K562 (cell line): ENCODE measurements at regions not wholly inside any gene's neighbourhood (a gene's known extent, or its start where the extent isn't known, plus 50 kb on each side); places are given as distances from the start of the nearest gene placed in this dataset.

Source experiments
- ATAC-seq: fragments of 200-7000 bp; cut with Tn5 transposase; 3 replicates; pipeline ENCODE4 v1.9.1; 2020; ENCODE audit warnings: moderate library complexity
- BruUV-seq: library from RNA; stranded (reverse); fragments of 400-500 nt; replicated peaks from 2 replicates; lab custom pipeline; 2021; lab: Mats Ljungman, UMichigan
- CTCF ChIA-PET: fragments of 300-600 bp; formaldehyde crosslinking; extraction: SDS; loops from one replicate; lab custom pipeline; 2021; ENCODE audit warnings: low intra/inter-chr PET ratio; lab: Yijun Ruan, JAX
- POLR2A ChIA-PET: fragments of 300-600, 350-650 bp; sonication (Branson Sonifier 250); formaldehyde crosslinking; extraction: SDS; loops from one replicate; lab custom pipeline; 2021; ENCODE audit warnings: antibody characterized with exemption, inconsistent platforms; lab: Yijun Ruan, JAX
- DNase-seq, 4 experiments: peaks; one replicate each; pipeline versions ENCODE4 v3.0.0 to v3.0.0-alpha.2; 2011 to 2018; ENCODE audit warnings: low spot score in 3 of 4, mixed read lengths in 3 of 4; ENCODE audit errors: extremely low read depth in 1 of 4
- FAIRE-seq: peaks from 2 replicates; lab custom pipeline; 2011; peaks lifted over from hg19 to GRCh38; lab: Jason Lieb, UNC
- H2AFZ ChIP-seq: 2 replicates; pipeline ENCODE4 v1.6.0; 2011; ENCODE audit warnings: low read depth, low read length, control low read depth, inconsistent platforms
- H3K27ac ChIP-seq: fragments of 200-600 bp; 3 replicates; pipeline ENCODE4 v1.8.0; 2011; ENCODE audit warnings: low read depth, mild to moderate bottlenecking, control low read depth, inconsistent platforms, low read length, moderate library complexity, mixed read lengths; ENCODE audit errors: extremely low read depth
- H3K27me3 ChIP-seq, 2 experiments: fragments of 300-600 bp in 1 of 2; 2 replicates in 1 of 2; 3 replicates in 1 of 2; pipeline versions ENCODE4 v1.6.0 to v1.8.0; 2011; ENCODE audit warnings: inconsistent platforms in 2 of 2, low read length in 2 of 2, mild to moderate bottlenecking in 1 of 2, mixed read lengths in 1 of 2, moderate library complexity in 1 of 2; ENCODE audit not compliant: control insufficient read depth in 2 of 2, insufficient read depth in 2 of 2
- H3K36me3 ChIP-seq: fragments of 300-600 bp; 3 replicates; pipeline ENCODE4 v1.8.0; 2011; ENCODE audit warnings: mild to moderate bottlenecking, low read length, inconsistent platforms; ENCODE audit not compliant: control insufficient read depth, insufficient read depth
- H3K4me1 ChIP-seq, 2 experiments: fragments of 200-600 bp in 1 of 2; replicated peaks in 1 of 2; 2 replicates in 1 of 2; 3 replicates in 1 of 2; pipeline versions ENCODE4 v1.5.1 to v1.8.0; 2011; ENCODE audit warnings: inconsistent platforms in 2 of 2, low read length in 2 of 2, mild to moderate bottlenecking in 1 of 2, mixed read lengths in 1 of 2, moderate library complexity in 1 of 2; ENCODE audit not compliant: control insufficient read depth in 2 of 2, insufficient read depth in 2 of 2
- H3K4me2 ChIP-seq: 2 replicates; pipeline ENCODE4 v1.6.1; 2011; ENCODE audit warnings: low read length, control low read depth, inconsistent platforms, mixed read lengths; ENCODE audit not compliant: insufficient read depth
- H3K4me3 ChIP-seq: fragments of 200-600 bp; sonication (generic), shearing (Covaris generic); 2 replicates; pipeline ENCODE4 v1.5.1; 2016; ENCODE audit warnings: control low read depth, inconsistent platforms
- H3K79me2 ChIP-seq: fragments of 200-600 bp; 3 replicates; pipeline ENCODE4 v1.8.0; 2011; ENCODE audit warnings: low read length, inconsistent platforms; ENCODE audit not compliant: control insufficient read depth, insufficient read depth
- H3K9ac ChIP-seq, 2 experiments: 2 replicates each; pipeline versions ENCODE4 v1.6.0 to v1.6.1; 2011; ENCODE audit warnings: low read depth in 2 of 2, low read length in 2 of 2, control low read depth in 1 of 2, inconsistent platforms in 1 of 2, mild to moderate bottlenecking in 1 of 2, mixed read lengths in 1 of 2; ENCODE audit not compliant: insufficient read depth in 1 of 2
- H3K9me1 ChIP-seq: one replicate; pipeline ENCODE4 v1.6.0; 2011; ENCODE audit warnings: inconsistent platforms, mild to moderate bottlenecking, low read length, moderate library complexity; ENCODE audit not compliant: control insufficient read depth, insufficient read depth
- H3K9me3 ChIP-seq: replicated peaks from 2 replicates; pipeline ENCODE4 v1.5.1; 2011; ENCODE audit warnings: low read depth, low read length, inconsistent platforms; ENCODE audit not compliant: control insufficient read depth, insufficient read depth
- H4K20me1 ChIP-seq: replicated peaks from 2 replicates; pipeline ENCODE4 v1.6.1; 2011; ENCODE audit warnings: low read length, inconsistent platforms, mixed read lengths; ENCODE audit not compliant: control insufficient read depth, insufficient read depth
- CBX5 ChIP-seq: IDR thresholded peaks from 2 replicates; pipeline ENCODE4 v1.6.1; 2014; ENCODE audit warnings: low read depth, borderline replicate concordance
- HDAC1 ChIP-seq, 2 experiments: fragments of 450-650 bp; IDR thresholded peaks; 2 replicates each; pipeline ENCODE4 v1.6.1; 2016 to 2017; ENCODE audit warnings: inconsistent platforms in 1 of 2, mild to moderate bottlenecking in 1 of 2, moderate library complexity in 1 of 2
- HLTF ChIP-seq: fragments of 450-650 bp; IDR thresholded peaks from 2 replicates; pipeline ENCODE4 v1.6.1; 2016
- KDM2B ChIP-seq: fragments of 250-450 bp; sonication (Bioruptor Pico); IDR thresholded peaks from 2 replicates; pipeline ENCODE4 v1.8.0; 2021; ENCODE audit warnings: mild to moderate bottlenecking, moderate library complexity
- LEF1 ChIP-seq: fragments of 450-650 bp; IDR thresholded peaks from 2 replicates; pipeline ENCODE4 v1.6.1; 2016; ENCODE audit warnings: mild to moderate bottlenecking
- ZFPM2 ChIP-seq: fragments of 250-450 bp; sonication (Bioruptor Pico); IDR thresholded peaks from 2 replicates; pipeline ENCODE4 v1.5.1; 2022; ENCODE audit warnings: mild to moderate bottlenecking
- WGBS: fragments of 100-300 bp; shearing (Covaris generic); methylation state at CpG from one replicate; pipeline ENCODE4 v1.1.6; 2016; ENCODE audit warnings: low coverage, mixed read lengths; ENCODE audit not compliant: insufficient coverage; ENCODE audit errors: missing lambda C conversion rate; 5-methylcytosine and 5-hydroxymethylcytosine counted together
- in situ Hi-C: fragments of 300-500 bp; cut with MboI; formaldehyde crosslinking; loops from 4 replicates; pipeline ENCODE4 v1.15.0; 2018; ENCODE audit warnings: inconsistent platforms, mixed read lengths
- intact Hi-C: fragments of 100-400 bp; cut with micrococcal nuclease; formaldehyde crosslinking; loops from 2 replicates; pipeline ENCODE4 v1.14.2; 2022
- TF ChIP-seq, protein P1 (sequence below): fragments of 450-650 bp; IDR thresholded peaks from 2 replicates; pipeline ENCODE4 v1.6.1; 2016; ENCODE audit warnings: mild to moderate bottlenecking, moderate library complexity
- TF ChIP-seq, protein P2 (sequence below): fragments of 450-650 bp; IDR thresholded peaks from 2 replicates; pipeline ENCODE4 v1.6.1; 2017; ENCODE audit warnings: mild to moderate bottlenecking, moderate library complexity
- TF ChIP-seq, protein P3 (sequence below): fragments of 250-450 bp; sonication (Bioruptor Pico); IDR thresholded peaks from 2 replicates; pipeline ENCODE4 v1.8.0; 2022; ENCODE audit warnings: inconsistent platforms, mild to moderate bottlenecking, moderate library complexity, borderline replicate concordance

DNA sequence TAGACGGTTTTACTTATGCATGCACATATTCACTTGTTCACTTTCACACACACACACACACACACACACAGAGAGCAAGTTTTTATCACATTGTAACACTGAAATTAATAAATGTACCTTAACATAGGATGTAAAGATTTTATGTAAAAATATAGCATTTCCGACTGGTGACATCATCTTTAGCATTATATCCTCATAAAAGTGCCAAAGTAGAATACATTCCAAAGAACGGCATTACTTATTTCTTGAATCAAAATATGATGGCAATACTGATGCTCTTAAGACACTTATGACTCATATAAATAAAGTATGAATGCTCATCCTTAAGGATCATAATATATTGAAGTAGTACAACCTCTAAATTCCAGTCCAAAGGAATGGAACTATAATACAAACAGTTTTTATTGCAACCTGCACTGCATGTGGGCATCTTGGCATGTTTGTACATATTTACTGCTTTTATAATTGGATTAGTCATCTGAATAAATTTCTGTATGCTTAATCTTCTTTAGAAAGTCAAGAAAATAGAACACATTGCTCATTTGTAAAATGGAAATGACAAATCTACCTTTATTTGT, 290.0 kb upstream of the SEMA3A start:
- no peak overlapping the region for H3K27ac ChIP-seq
- WGBS: 0% methylated on average over 3 of the region's 3 CpGs
- no peak overlapping the region for H2AFZ ChIP-seq
- no peaks in the 10 kb centered on the region for H3K9me1 ChIP-seq
- no peaks in the 10 kb centered on the region for H3K9me3 ChIP-seq
- in situ Hi-C loops: no loop called here
- DNase-seq (no peak), ATAC-seq (no peak), FAIRE-seq (no peak)
- H3K9ac ChIP-seq: no peak overlapping the region
- H3K36me3 ChIP-seq: no peaks in the 10 kb centered on the region
- H3K4me3 ChIP-seq: no peak overlapping the region
- H3K4me2 ChIP-seq: no peak overlapping the region
- ChIA-PET CTCF (no interaction called here), POLR2A (interaction anchor here (1.1 kb wide), 1 partner anchor 545 kb away, joined by 4 read pairs; no protein-coding TSS in a partner anchor)
- no peaks in the 10 kb centered on the region for H3K79me2 ChIP-seq
- no TSS peak for BruUV-seq
- H3K4me1 ChIP-seq: no peaks in the 10 kb centered on the region
- intact Hi-C loops: no loop called here
- H4K20me1 ChIP-seq: no peaks in the 10 kb centered on the region
- no peaks in the 10 kb centered on the region for H3K27me3 ChIP-seq
- TF ChIP-seq ZFPM2 (no peak), HLTF (no peak), LEF1 (no peak), CBX5 (no peak), KDM2B (CRISPR knock-in tag) (no peak), HDAC1 (IDR thresholded peaks at IDR 0.05) (no peak)
- TF ChIP-seq, protein P1, sequence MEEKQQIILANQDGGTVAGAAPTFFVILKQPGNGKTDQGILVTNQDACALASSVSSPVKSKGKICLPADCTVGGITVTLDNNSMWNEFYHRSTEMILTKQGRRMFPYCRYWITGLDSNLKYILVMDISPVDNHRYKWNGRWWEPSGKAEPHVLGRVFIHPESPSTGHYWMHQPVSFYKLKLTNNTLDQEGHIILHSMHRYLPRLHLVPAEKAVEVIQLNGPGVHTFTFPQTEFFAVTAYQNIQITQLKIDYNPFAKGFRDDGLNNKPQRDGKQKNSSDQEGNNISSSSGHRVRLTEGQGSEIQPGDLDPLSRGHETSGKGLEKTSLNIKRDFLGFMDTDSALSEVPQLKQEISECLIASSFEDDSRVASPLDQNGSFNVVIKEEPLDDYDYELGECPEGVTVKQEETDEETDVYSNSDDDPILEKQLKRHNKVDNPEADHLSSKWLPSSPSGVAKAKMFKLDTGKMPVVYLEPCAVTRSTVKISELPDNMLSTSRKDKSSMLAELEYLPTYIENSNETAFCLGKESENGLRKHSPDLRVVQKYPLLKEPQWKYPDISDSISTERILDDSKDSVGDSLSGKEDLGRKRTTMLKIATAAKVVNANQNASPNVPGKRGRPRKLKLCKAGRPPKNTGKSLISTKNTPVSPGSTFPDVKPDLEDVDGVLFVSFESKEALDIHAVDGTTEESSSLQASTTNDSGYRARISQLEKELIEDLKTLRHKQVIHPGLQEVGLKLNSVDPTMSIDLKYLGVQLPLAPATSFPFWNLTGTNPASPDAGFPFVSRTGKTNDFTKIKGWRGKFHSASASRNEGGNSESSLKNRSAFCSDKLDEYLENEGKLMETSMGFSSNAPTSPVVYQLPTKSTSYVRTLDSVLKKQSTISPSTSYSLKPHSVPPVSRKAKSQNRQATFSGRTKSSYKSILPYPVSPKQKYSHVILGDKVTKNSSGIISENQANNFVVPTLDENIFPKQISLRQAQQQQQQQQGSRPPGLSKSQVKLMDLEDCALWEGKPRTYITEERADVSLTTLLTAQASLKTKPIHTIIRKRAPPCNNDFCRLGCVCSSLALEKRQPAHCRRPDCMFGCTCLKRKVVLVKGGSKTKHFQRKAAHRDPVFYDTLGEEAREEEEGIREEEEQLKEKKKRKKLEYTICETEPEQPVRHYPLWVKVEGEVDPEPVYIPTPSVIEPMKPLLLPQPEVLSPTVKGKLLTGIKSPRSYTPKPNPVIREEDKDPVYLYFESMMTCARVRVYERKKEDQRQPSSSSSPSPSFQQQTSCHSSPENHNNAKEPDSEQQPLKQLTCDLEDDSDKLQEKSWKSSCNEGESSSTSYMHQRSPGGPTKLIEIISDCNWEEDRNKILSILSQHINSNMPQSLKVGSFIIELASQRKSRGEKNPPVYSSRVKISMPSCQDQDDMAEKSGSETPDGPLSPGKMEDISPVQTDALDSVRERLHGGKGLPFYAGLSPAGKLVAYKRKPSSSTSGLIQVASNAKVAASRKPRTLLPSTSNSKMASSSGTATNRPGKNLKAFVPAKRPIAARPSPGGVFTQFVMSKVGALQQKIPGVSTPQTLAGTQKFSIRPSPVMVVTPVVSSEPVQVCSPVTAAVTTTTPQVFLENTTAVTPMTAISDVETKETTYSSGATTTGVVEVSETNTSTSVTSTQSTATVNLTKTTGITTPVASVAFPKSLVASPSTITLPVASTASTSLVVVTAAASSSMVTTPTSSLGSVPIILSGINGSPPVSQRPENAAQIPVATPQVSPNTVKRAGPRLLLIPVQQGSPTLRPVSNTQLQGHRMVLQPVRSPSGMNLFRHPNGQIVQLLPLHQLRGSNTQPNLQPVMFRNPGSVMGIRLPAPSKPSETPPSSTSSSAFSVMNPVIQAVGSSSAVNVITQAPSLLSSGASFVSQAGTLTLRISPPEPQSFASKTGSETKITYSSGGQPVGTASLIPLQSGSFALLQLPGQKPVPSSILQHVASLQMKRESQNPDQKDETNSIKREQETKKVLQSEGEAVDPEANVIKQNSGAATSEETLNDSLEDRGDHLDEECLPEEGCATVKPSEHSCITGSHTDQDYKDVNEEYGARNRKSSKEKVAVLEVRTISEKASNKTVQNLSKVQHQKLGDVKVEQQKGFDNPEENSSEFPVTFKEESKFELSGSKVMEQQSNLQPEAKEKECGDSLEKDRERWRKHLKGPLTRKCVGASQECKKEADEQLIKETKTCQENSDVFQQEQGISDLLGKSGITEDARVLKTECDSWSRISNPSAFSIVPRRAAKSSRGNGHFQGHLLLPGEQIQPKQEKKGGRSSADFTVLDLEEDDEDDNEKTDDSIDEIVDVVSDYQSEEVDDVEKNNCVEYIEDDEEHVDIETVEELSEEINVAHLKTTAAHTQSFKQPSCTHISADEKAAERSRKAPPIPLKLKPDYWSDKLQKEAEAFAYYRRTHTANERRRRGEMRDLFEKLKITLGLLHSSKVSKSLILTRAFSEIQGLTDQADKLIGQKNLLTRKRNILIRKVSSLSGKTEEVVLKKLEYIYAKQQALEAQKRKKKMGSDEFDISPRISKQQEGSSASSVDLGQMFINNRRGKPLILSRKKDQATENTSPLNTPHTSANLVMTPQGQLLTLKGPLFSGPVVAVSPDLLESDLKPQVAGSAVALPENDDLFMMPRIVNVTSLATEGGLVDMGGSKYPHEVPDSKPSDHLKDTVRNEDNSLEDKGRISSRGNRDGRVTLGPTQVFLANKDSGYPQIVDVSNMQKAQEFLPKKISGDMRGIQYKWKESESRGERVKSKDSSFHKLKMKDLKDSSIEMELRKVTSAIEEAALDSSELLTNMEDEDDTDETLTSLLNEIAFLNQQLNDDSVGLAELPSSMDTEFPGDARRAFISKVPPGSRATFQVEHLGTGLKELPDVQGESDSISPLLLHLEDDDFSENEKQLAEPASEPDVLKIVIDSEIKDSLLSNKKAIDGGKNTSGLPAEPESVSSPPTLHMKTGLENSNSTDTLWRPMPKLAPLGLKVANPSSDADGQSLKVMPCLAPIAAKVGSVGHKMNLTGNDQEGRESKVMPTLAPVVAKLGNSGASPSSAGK: no peak
- TF ChIP-seq, protein P2, sequence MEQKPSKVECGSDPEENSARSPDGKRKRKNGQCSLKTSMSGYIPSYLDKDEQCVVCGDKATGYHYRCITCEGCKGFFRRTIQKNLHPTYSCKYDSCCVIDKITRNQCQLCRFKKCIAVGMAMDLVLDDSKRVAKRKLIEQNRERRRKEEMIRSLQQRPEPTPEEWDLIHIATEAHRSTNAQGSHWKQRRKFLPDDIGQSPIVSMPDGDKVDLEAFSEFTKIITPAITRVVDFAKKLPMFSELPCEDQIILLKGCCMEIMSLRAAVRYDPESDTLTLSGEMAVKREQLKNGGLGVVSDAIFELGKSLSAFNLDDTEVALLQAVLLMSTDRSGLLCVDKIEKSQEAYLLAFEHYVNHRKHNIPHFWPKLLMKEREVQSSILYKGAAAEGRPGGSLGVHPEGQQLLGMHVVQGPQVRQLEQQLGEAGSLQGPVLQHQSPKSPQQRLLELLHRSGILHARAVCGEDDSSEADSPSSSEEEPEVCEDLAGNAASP: no peak
- TF ChIP-seq, protein P3, sequence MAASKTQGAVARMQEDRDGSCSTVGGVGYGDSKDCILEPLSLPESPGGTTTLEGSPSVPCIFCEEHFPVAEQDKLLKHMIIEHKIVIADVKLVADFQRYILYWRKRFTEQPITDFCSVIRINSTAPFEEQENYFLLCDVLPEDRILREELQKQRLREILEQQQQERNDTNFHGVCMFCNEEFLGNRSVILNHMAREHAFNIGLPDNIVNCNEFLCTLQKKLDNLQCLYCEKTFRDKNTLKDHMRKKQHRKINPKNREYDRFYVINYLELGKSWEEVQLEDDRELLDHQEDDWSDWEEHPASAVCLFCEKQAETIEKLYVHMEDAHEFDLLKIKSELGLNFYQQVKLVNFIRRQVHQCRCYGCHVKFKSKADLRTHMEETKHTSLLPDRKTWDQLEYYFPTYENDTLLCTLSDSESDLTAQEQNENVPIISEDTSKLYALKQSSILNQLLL (CRISPR knock-in tag): no peak
